PC-9 (cell line): ENCODE measurements at regions not wholly inside any gene's neighbourhood (a gene's known extent, or its start where the extent isn't known, plus 50 kb on each side); places are given as distances from the start of the nearest gene placed in this dataset.

ENCODE experiments used
- CTCF ChIP-seq: fragments of 200-600 bp; sonication (generic); conservative IDR thresholded peaks from 2 replicates; pipeline ENCODE4 v1.6.1; 2017; ENCODE audit warnings: mixed run types, antibody characterized with exemption, mild to moderate bottlenecking, moderate library complexity
- EZH2 ChIP-seq: fragments of 200-600 bp; sonication (generic); IDR thresholded peaks from 2 replicates; pipeline ENCODE4 v1.8.0; 2017; ENCODE audit warnings: antibody characterized with exemption, low read depth

GRCh38 chr15:95129574-95129973 is 898.2 kb downstream of the MCTP2 start:
- no peak for TF ChIP-seq CTCF
- no peak for TF ChIP-seq EZH2
